SU-DHL-6 (cell line): ENCODE measurements at regions not wholly inside any gene's neighbourhood (a gene's known extent, or its start where the extent isn't known, plus 50 kb on each side); places are given as distances from the start of the nearest gene placed in this dataset.
"Not testable (repeated sequence)": the region's sequence is repeated elsewhere in the genome, so short reads cannot be mapped to it uniquely, and the experiment has no call there.

Experiments
- CTCF ChIP-seq: fragments of 200-600 bp; sonication (generic); IDR thresholded peaks from one replicate; pipeline ENCODE4 v1.5.1; 2017; ENCODE audit warnings: antibody characterized with exemption, mild to moderate bottlenecking, low read length, moderate library complexity; ENCODE audit not compliant: insufficient read depth, poor library complexity, severe bottlenecking
- EZH2phosphoT487 ChIP-seq: fragments of 200-600 bp; sonication (generic), shearing (Covaris generic); conservative IDR thresholded peaks from 2 replicates; pipeline ENCODE4 v1.6.1; 2018; ENCODE audit warnings: mild to moderate bottlenecking, antibody characterized with exemption, low read length, moderate library complexity, mixed read lengths

GRCh38 chrX:4613651-4614050 is 900.2 kb upstream of the PRKX start:
- not testable (repeated sequence) for TF ChIP-seq CTCF, EZH2phosphoT487
